GM19468 (cell line): ENCODE measurements at regions not wholly inside any gene's neighbourhood (a gene's known extent, or its start where the extent isn't known, plus 50 kb on each side); places are given as distances from the start of the nearest gene placed in this dataset.
"Not testable (repeated sequence)": the region's sequence is repeated elsewhere in the genome, so short reads cannot be mapped to it uniquely, and the experiment has no call there.

Source experiments
- ATAC-seq: cut with Tn5 transposase; IDR thresholded peaks from one replicate; pipeline ENCODE4 v1.9.1; 2021; ENCODE audit warnings: mild to moderate bottlenecking, moderate library complexity, moderate number of reproducible peaks; ENCODE audit not compliant: unreplicated experiment; ENCODE audit errors: extremely low read depth

GRCh38 chr6:27045131-27045530 is 202.4 kb upstream of the PRSS16 start:
- ATAC-seq: not testable (repeated sequence)

- ATAC-seq: not testable (repeated sequence)
These were observed 199.8 kb upstream of the PRSS16 start for GRCh38 chr6:27047725-27048124.

GRCh38 chr6:27049863-27050781 is 197.4 kb upstream of the PRSS16 start:
- ATAC-seq: no peak

- ATAC-seq: not testable (repeated sequence)
These were observed 195.3 kb upstream of the PRSS16 start for GRCh38 chr6:27052082-27052730.

- ATAC-seq: no peak
These were observed 194.8 kb upstream of the PRSS16 start for GRCh38 chr6:27052731-27053082.

- ATAC-seq: no peak
These were observed 193.8 kb upstream of the PRSS16 start for GRCh38 chr6:27053738-27054137.

- ATAC-seq: no peak
These were observed 190.9 kb upstream of the PRSS16 start for GRCh38 chr6:27056615-27057014.

GRCh38 chr6:27059621-27060425 is 187.7 kb upstream of the PRSS16 start:
- no peak for ATAC-seq

GRCh38 chr6:27061235-27061993 is 186.1 kb upstream of the PRSS16 start:
- no peak for ATAC-seq

- ATAC-seq: no peak
These were observed 184.7 kb upstream of the PRSS16 start for GRCh38 chr6:27062755-27063154.

- no peak for ATAC-seq
These were observed 182.3 kb upstream of the PRSS16 start for GRCh38 chr6:27065183-27065582.

GRCh38 chr6:27066381-27066780 is 181.1 kb upstream of the PRSS16 start:
- no peak for ATAC-seq

GRCh38 chr6:27066802-27067201 is 180.7 kb upstream of the PRSS16 start:
- ATAC-seq: no peak

GRCh38 chr6:27073441-27073840 is 174.1 kb upstream of the PRSS16 start:
- ATAC-seq: no peak

GRCh38 chr6:27076116-27076515 is 171.4 kb upstream of the PRSS16 start:
- no peak for ATAC-seq

GRCh38 chr6:27078734-27079357 is 168.7 kb upstream of the PRSS16 start:
- no peak for ATAC-seq

GRCh38 chr6:27081188-27081587 is 166.3 kb upstream of the PRSS16 start:
- no peak for ATAC-seq

GRCh38 chr6:27081931-27082330 is 165.6 kb upstream of the PRSS16 start:
- no peak for ATAC-seq

GRCh38 chr6:27088068-27088467 is 159.4 kb upstream of the PRSS16 start:
- ATAC-seq: no peak
